ENCODE measurements at regions not wholly inside any gene's neighbourhood (a gene's known extent, or its start where the extent isn't known, plus 50 kb on each side); places are given as distances from the start of the nearest gene placed in this dataset.
A peak's percentile ranks its signal among the peaks of the same experiment; 100 is the strongest.

GRCh38 chr18:64202210-64202836 is 53.4 kb upstream of the LINC00305 start:
- Histone ChIP-seq H3K9ac (ENCODE audit: extremely low read depth, insufficient read length, low read length) (no peak overlapping the region), H4K20me1 (ENCODE audit: control insufficient read depth, insufficient read depth, insufficient read length) (no peaks in the 10 kb centered on the region), H4K8ac (replicated peaks; ENCODE audit: insufficient read length, low read depth, low read length) (no peak overlapping the region), H3K14ac (ENCODE audit: insufficient read depth, low read length) (no peak overlapping the region), H3K23me2 (ENCODE audit: insufficient read length, low read depth, low read length, poor library complexity, severe bottlenecking) (no peaks in the 10 kb centered on the region), H3K27ac (ENCODE audit: insufficient read length, low read depth, low read length) (no peak overlapping the region), H3K56ac (ENCODE audit: insufficient read length, low read depth, low read length) (no peak overlapping the region), H3K4ac (ENCODE audit: low read depth, low read length) (no peak overlapping the region), H3K9me3 (ENCODE audit: control insufficient read depth, low read depth, low read length) (no peaks in the 10 kb centered on the region), H2AFZ (ENCODE audit: low read length) (no peak overlapping the region), H2BK12ac (ENCODE audit: insufficient read length, low read depth, low read length) (no peak overlapping the region), H3K79me2 (ENCODE audit: insufficient read depth, low read length) (no peaks in the 10 kb centered on the region), H2BK15ac (ENCODE audit: low read depth, low read length) (no peak overlapping the region), H4K91ac (ENCODE audit: insufficient read length, low read depth, low read length) (no peak overlapping the region), H2BK120ac (ENCODE audit: low read depth, low read length, poor library complexity, severe bottlenecking) (no peak overlapping the region), H2BK5ac (ENCODE audit: insufficient read length, low read length) (no peak overlapping the region), H3T11ph (ENCODE audit: low read length) (no peak overlapping the region), H2AK5ac (ENCODE audit: insufficient read length, low read length) (no peak overlapping the region), H3K4me2 (ENCODE audit: insufficient read depth, insufficient read length, low read length) (no peak overlapping the region), H3K18ac (ENCODE audit: insufficient read length, low read depth, low read length) (no peak overlapping the region), H3K4me1 (ENCODE audit: insufficient read depth, low read length) (peaks cover 5% of the 10 kb centered on the region; the same call in 1 of the 2 replicates), H3K79me1 (ENCODE audit: insufficient read depth, low read depth, low read length, poor library complexity, severe bottlenecking) (no peaks in the 10 kb centered on the region), H4K5ac (ENCODE audit: insufficient read length, low read depth, low read length) (no peak overlapping the region), H3K27me3 (ENCODE audit: insufficient read depth, low read length) (no peaks in the 10 kb centered on the region), H3K23ac (ENCODE audit: insufficient read length, low read depth, low read length) (no peak overlapping the region), H2BK20ac (ENCODE audit: low read depth, low read length, poor library complexity, severe bottlenecking) (no peak overlapping the region)
- TF ChIP-seq, protein P1, sequence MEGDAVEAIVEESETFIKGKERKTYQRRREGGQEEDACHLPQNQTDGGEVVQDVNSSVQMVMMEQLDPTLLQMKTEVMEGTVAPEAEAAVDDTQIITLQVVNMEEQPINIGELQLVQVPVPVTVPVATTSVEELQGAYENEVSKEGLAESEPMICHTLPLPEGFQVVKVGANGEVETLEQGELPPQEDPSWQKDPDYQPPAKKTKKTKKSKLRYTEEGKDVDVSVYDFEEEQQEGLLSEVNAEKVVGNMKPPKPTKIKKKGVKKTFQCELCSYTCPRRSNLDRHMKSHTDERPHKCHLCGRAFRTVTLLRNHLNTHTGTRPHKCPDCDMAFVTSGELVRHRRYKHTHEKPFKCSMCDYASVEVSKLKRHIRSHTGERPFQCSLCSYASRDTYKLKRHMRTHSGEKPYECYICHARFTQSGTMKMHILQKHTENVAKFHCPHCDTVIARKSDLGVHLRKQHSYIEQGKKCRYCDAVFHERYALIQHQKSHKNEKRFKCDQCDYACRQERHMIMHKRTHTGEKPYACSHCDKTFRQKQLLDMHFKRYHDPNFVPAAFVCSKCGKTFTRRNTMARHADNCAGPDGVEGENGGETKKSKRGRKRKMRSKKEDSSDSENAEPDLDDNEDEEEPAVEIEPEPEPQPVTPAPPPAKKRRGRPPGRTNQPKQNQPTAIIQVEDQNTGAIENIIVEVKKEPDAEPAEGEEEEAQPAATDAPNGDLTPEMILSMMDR (conservative IDR thresholded peaks at IDR 0.05), result no peak
- Mint-ChIP-seq H3K27ac (peak overlapping the region in 1 of 3 experiments; percentile 18; a peak in 1 of 7 replicates), H3K4me3 (no peak overlapping the region; a peak in 1 of 5 replicates), H3K27me3 (ENCODE audit: low read depth) (no peaks in the 10 kb centered on the region), H3K4me1 (peaks cover 37 to 42% of the 10 kb centered on the region in 2 experiments), H3K36me3 (ENCODE audit: insufficient read depth in 1 of 3, low read depth in 3 of 3) (no peaks in the 10 kb centered on the region), H3K9me3 (no peaks in the 10 kb centered on the region)
- no CpG with 5 or more reads among the region's 6 CpGs for WGBS (ENCODE audit: extremely low coverage, insufficient read length, low lambda C conversion rate)
- no peak for DNase-seq
